Activated CD4-positive, alpha-beta T cell treated with anti-CD3 and anti-CD28 coated beads, Interleukin-2, amount 50 U/mL, for 1 hour (primary cell): ENCODE measurements at regions not wholly inside any gene's neighbourhood (a gene's known extent, or its start where the extent isn't known, plus 50 kb on each side); places are given as distances from the start of the nearest gene placed in this dataset.

Experiments used
- DNase-seq: peaks from one replicate; pipeline ENCODE4 v3.0.0-alpha.2; 2020

GRCh38 chr5:107257885-107258520, 412.7 kb downstream of the EFNA5 start:
- no peak for DNase-seq

GRCh38 chr5:107254902-107255234, 415.9 kb downstream of the EFNA5 start:
- DNase-seq = no peak

DNA sequence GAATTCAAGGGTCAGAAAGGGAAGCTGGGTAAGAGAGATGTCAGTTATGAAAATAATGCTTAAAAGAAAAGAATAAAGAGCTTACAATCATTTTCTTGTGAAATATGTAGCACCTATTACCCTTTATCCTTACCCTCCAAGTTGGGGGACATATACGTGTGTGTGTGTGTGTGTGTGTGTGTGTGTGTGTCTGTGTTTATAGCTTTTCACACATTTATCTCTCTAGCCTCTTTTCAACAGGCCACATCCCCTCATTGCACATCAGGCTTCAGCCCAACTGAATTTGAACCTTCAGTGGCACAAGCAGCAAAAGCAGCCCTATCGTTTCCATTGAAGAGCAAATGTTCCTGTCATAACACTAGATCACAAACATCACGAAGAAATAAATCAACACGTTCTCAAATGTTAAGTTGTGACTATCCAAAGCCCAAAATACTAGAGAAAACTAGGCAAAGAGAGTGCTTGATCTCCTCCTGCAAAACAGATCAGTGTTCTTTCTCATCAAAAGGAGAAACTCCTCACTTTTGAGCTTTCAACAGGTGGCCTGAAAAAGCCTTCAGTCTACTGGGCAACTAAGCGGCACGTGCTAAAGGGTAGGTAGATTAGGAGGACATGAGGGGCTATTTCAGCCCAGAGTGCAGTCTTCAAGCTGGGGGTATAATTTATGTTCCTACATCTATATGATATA, 416.4 kb downstream of the EFNA5 start:
- DNase-seq = no peak

- no peak for DNase-seq
These were observed 417.5 kb downstream of the EFNA5 start for GRCh38 chr5:107253246-107253645.

DNA sequence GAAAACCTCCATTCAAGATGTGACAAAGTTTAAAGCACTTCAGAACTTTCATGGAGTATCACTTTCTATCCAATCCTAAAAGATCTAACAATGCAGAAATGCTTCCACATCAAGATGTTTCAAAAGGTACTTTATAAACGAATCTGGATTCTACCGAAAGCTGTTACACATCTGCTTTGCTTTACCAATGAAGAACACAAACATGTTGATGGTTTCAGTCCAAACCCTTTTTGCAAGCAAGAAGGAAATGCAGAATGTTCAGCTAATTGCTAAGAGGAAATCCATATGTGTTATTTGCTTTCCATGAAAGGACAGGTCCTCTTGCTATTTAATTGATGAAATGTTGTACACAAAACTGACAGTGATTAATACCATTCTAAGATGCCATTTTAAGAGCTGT, 419.6 kb downstream of the EFNA5 start:
- DNase-seq = no peak

- DNase-seq = peak; percentile 6
These were observed 422.6 kb downstream of the EFNA5 start for GRCh38 chr5:107248066-107248695.

GRCh38 chr5:107247427-107247826, 423.3 kb downstream of the EFNA5 start:
- no peak for DNase-seq

- DNase-seq = no peak
These were observed 427.5 kb downstream of the EFNA5 start for GRCh38 chr5:107243220-107243579.

GRCh38 chr5:107242411-107243219, 428.1 kb downstream of the EFNA5 start:
- DNase-seq = no peak

DNA sequence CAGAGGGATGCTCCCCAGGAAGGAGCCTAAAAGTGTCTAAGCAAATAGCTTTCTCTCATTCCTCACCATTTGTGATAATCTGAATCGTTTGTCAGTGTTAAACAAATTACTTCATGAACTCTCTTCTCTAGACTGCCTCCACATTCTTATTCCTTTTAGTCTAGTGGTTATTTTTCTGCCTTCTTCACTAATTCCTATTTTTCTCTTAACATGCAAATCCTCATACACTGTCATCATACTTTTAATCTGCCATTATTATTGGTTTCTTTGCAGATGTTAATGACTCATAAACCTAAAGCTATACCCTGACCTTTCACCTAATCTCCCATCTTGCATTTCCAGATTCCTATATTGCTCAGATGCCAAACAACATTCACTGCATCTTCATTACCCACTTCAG, 428.9 kb downstream of the EFNA5 start:
- DNase-seq = no peak

- no peak for DNase-seq
These were observed 435.6 kb downstream of the EFNA5 start for GRCh38 chr5:107235167-107235566.

DNA sequence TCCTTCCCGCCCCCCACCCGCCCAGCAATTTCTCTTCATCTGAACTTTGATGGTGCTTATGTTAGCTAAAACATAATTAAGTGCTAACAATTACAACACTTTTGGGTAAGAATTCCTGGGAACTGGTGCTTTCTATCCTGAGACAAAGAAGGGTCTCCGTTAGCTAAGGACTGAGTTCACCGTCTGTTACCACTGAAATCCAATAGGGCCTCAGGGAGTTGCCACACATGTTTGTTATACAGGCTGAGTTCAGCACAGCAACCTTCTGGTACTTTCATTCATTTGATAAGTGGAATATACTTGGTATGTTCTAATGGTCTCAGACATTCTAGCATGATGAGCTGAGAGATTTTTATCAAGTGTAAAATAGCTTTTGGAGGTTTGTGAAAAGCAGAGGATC, 437.9 kb downstream of the EFNA5 start:
- DNase-seq = no peak

GRCh38 chr5:107232293-107232692, 438.4 kb downstream of the EFNA5 start:
- no peak for DNase-seq

DNA sequence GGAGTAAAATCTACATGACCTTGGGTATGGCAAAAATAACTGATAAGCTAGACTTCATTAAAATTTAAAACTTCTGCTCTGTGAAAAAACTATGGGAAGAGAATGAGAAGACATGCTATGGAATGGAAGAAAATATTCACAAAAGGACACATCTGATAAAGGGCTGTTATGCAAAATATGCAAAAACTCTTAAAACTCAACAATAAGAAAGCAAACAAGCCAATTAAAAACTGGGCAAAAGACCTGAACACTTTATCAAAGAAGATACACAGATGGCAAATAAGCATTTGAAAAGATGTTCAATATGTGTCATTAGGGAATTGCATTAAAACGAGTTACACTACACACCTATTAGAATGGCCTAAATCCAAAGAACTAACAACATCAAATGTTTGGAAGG, 439.5 kb downstream of the EFNA5 start:
- DNase-seq = no peak

DNA sequence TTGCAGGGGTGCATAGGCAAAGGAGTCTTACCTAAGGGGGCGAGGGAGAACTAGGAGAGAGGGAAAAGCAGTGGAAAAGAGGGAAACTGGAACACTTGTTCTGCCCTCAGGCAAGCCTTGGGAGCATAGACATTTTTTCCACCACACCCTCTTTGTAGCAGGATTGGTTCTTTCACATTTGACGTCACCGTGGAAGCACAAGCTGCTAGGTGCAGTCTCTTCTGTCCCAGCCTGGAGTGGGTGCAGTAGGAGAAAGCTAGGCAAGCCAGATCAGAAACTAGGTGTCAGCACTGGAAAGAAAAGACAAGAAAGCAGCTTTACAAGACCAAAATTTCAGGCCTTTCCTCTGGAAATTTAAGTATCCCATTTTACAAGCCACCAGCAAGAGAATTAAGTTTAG, 440.4 kb downstream of the EFNA5 start:
- DNase-seq = no peak

DNA sequence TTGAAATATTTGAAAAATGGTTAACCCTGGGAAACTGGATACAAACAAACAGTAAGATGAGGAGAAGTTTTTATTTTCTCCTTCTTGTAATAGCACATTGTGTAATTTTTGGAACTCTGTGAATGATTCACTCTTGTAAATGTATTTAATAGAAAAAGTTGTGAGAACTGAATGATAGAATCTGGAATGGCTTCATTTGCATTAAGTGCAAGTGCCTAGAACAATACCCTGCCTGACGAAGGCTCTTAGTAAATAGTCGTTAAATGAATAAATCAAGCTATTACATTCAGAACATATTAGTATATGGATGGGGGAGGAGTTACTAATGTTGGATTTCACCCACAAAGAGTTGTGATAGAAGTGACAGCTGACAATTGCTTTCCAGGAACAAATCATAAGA, 442.5 kb downstream of the EFNA5 start:
- no peak for DNase-seq

DNA sequence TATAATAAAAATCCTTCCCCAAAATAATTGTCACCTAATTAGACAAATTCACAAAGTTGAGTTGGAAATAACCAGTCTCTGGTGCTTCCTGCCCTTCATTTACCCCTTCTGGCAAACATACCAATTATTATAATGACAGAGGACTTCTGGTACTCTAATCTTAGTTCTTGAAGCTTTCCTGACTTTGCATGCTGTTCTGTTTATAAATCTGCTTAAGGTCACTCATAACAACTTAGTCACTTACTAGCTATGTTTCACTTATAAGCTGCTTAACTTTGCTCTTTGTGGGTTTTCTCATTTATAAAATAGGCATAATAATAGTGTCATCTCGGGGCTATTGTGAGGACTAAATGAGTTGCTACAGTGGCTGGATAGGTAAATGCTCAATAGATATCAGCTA, 446.5 kb downstream of the EFNA5 start:
- DNase-seq = no peak

DNA sequence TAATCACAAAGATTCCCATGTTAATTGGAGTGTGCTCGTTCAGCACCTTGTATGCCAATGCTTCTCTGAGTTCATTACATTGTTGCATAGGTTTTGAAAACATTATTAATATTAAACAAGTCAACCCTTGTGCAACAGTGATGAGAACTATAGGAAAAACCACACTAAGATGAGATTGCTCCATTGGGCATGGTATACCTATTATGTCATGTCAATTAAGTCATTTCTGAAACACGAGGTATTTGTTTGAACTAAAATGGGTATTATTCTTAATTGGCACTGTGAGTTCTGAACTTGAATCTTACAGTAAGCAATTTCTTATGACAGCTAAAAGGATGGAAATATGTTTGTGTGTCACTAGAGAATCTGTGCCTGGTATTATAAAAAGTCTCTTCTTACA, 447.7 kb downstream of the EFNA5 start:
- DNase-seq = no peak

DNA sequence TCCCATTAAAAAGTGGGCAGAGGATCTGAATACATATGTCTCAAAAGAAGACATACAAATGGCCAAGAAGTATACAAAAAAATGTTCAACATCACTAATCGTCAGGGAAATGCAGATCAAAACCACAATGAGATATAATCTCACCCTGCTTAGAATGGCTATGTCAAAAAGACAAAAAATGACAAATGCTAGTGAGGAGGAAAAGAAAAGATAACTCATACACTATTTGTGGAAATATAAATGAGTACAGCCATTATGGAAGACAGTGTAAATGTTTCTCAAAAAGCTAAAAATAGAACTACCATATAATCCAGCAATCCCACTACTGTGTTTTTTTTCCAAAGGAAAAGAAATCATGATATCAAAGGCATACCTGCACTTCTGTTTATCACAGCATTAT, 450.7 kb downstream of the EFNA5 start:
- no peak for DNase-seq

DNA sequence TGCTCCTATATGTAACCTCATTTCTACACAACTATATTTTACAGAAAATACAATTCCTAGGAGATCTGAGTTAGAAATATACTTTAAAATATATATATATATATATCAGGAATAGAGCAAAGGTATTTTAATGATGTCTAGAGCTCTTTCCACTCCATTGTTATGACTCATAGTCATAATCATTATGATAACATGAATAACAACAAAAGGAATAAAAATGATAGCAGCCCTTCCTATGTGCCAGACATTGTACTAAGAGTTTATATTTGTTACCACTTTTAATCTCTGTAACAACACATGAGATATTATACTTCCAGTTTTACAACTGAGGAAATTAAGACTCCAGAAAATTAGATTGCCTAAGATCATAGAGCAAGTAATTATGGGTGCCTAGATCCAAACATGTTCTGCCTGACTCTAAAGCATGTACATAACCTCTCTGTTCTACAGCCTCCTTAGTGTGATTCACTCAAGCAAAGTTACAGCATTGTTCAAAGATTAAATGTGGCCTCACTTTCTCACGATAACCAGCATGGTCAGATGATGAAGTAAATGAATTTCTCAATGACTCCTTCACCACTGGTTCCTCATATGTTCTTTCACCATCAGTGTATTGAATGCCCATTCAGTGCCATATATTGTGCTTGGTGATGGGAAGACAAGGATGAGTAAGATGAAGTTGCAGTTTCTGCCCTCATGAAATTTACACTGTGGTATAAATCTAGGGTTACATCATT, 452.1 kb downstream of the EFNA5 start:
- DNase-seq = no peak

DNA sequence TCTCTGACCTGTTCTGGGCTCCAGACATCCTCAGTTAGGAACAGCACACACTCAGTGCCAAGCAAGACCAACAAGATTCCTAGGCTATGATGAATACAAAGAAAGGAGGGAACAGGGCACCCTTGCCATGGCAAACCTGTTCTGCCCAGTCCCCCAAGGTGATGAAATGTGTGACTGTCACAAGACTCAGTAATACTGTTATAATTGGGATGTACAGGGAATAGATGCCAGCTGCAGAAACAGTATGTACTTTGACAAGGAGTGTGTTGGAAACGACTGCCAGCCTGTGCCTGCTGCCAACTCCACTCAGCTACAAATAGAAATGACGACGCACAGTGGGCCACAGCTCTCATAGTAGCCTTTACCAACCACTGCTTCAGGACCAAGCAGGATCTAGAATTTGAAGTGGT, 453.0 kb downstream of the EFNA5 start:
- no peak for DNase-seq

- no peak for DNase-seq
These were observed 454.1 kb downstream of the EFNA5 start for GRCh38 chr5:107216587-107216986.

GRCh38 chr5:107215611-107216010, 455.1 kb downstream of the EFNA5 start:
- no peak for DNase-seq
